Activated naive CD8-positive, alpha-beta T cell treated with anti-CD3 and anti-CD28 coated beads, Interleukin-2, amount 50 U/mL, for 24 hours (primary cell): ENCODE measurements at regions not wholly inside any gene's neighbourhood (a gene's known extent, or its start where the extent isn't known, plus 50 kb on each side); places are given as distances from the start of the nearest gene placed in this dataset.

Experiments
- ATAC-seq: fragments of 150-1000 bp; cut with Tn5 transposase; one replicate; pipeline ENCODE4 v1.10.0; 2021
- DNase-seq: peaks from one replicate; pipeline ENCODE4 v3.0.0; 2021
- H3K27ac Mint-ChIP-seq: one replicate; pipeline ENCODE4 v1.8.0; 2021; ENCODE audit warnings: mild to moderate bottlenecking, mixed read lengths
- H3K27me3 Mint-ChIP-seq: one replicate; pipeline ENCODE4 v1.8.0; 2021; ENCODE audit warnings: mixed read lengths
- H3K36me3 Mint-ChIP-seq: one replicate; pipeline ENCODE4 v1.8.0; 2021; ENCODE audit warnings: low read depth, mixed read lengths
- H3K4me1 Mint-ChIP-seq: one replicate; pipeline ENCODE4 v1.8.0; 2021; ENCODE audit warnings: mixed read lengths
- H3K4me3 Mint-ChIP-seq: one replicate; pipeline ENCODE4 v1.8.0; 2021; ENCODE audit warnings: mild to moderate bottlenecking, moderate library complexity, mixed read lengths
- H3K9me3 Mint-ChIP-seq: one replicate; pipeline ENCODE4 v1.8.0; 2021; ENCODE audit warnings: mixed read lengths

DNA sequence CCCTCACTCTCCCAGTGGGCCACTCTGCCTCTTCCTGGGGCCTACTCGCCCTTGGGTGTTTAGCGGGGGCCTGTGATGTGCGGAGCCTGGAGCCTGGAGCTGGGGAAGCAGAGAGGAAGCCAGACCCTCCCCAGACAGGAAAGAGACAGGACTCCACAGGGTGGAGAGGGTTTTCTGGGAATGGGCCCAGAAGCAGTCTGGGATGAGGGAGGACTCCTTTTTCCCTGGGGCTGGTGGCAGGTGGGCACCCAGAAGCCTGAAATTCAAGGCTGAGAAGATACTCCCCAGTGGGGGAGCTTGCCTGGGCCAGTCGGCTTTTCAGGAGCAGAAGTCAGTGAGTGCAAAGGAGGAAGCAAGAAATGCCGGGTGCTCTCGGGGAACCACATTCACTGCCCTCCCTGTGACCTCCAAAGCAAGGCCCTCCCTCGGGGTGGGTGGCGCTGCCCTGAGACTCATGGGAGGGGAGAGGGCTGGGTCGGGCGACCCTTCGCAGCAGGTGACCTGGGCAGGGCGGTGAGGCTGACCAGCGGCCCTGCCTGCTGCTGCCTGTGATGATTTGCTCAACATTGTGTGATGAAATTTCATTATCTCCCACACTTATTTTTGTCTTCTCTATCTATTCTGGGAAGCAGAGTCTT lies 1377.4 kb downstream of the BRD1 start:
- ATAC-seq (no peak), DNase-seq (no peak)
- no peak overlapping the region for H3K27ac Mint-ChIP-seq
- H3K36me3 Mint-ChIP-seq, result no peaks in the 10 kb centered on the region
- no peaks in the 10 kb centered on the region for H3K9me3 Mint-ChIP-seq
- H3K4me1 Mint-ChIP-seq, result no peaks in the 10 kb centered on the region
- H3K27me3 Mint-ChIP-seq, result peaks cover 10% of the 10 kb centered on the region
- no peak overlapping the region for H3K4me3 Mint-ChIP-seq

DNA sequence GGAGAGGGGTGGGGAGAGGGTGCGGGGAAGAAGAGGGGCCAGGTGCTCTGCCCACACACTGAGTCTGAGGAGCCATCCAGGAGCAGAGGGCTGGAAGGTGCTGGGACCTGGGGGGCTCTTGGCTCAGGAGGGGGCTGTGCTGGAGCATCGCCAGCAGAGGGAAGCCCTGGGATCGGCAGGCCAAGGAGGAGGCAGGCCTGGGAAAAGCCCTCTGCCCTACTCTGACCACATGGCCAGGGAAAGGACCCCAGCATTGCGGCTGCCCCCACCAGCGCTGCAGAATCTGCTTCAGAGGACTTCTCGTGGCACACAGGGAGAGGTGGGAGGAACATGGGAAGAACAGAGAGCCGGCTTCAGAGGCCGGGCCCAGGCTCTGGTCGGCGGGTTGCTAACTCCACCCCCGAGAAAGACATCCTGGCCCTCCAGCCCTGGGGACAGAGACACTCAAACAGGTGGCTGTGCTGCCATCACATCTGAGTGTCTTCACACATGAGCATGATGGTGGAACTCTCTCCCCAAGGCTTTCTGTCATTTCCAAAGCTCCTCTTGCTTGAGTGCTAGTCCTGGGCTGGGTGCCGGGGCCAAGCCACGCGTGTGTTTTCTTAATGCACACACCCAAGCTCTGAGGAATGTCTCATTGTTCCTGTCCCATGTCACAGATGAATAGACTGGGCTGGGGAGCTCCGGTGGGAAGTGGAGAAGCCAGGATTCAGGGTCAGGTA lies 1378.0 kb downstream of the BRD1 start:
- peaks cover 12% of the 10 kb centered on the region for H3K27me3 Mint-ChIP-seq

DNA sequence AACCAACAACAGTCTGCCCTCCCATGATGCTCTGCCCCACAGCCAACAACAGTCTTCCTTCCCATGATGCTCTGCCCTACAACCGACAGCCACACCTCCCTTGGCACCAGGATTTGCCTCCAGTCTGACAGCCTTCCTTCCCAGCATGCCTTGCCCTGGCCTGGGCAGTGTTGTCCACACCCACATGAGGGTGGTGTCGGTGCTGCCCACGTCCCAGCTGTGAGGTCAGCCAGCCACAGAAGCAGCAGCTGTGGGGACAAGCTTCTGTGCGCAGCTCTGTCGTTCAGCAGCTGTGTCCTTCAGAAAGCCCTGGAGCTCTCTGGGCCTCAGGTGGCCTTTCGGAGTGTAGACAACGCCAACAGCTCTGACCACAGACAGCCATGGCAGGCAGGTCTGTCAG lies 1378.9 kb downstream of the BRD1 start:
- Mint-ChIP-seq H3K36me3 (no peaks in the 10 kb centered on the region), H3K4me3 (no peak overlapping the region), H3K9me3 (no peaks in the 10 kb centered on the region), H3K27ac (no peak overlapping the region), H3K4me1 (no peaks in the 10 kb centered on the region), H3K27me3 (peaks cover 12% of the 10 kb centered on the region)
- ATAC-seq (no peak), DNase-seq (no peak)

More for the DNA sequence above, 1378.0 kb downstream of the BRD1 start:
- Mint-ChIP-seq H3K4me3 (no peak overlapping the region), H3K4me1 (no peaks in the 10 kb centered on the region), H3K27ac (no peak overlapping the region), H3K9me3 (no peaks in the 10 kb centered on the region), H3K36me3 (no peaks in the 10 kb centered on the region)
- DNase-seq, result no peak
- ATAC-seq, result no peak

DNA sequence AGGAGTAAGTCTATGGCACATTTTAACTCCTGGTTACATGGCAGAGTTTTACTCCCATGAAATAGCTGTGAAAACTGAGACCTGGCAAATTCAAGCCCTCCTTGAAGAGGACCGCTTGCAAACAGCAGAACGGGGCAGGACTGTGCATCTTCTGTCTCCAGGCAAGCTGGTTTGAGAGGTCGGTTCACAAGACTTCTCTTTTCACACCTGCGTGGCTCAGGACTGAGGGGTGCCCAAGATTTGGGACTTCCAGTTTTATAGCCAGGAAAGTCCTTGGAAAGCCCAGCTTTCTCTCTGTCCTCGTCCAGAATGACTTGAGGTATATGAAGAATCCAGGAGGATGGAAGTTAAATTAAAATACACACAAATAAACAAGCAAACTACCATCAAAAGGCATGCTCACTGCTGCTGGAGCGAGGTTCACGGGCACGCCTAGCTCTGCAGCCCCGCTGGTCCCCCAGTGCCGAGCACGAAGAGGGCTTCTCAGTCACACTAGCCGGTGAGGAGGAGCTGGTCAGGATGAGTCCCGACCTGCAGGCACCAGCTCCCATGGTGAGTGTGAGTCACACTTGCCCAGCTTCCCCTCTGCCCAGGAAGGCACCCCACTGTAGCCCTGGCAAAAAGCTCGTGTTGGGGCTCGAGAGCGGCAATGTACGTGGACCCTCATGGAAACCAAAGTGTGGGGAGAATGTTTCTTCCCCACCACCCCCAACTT lies 1382.4 kb downstream of the BRD1 start:
- Mint-ChIP-seq H3K9me3 (no peaks in the 10 kb centered on the region), H3K27me3 (peaks cover 7% of the 10 kb centered on the region), H3K4me3 (no peak overlapping the region), H3K4me1 (no peaks in the 10 kb centered on the region), H3K27ac (no peak overlapping the region), H3K36me3 (no peaks in the 10 kb centered on the region)
- no peak for DNase-seq
- ATAC-seq, result no peak

DNA sequence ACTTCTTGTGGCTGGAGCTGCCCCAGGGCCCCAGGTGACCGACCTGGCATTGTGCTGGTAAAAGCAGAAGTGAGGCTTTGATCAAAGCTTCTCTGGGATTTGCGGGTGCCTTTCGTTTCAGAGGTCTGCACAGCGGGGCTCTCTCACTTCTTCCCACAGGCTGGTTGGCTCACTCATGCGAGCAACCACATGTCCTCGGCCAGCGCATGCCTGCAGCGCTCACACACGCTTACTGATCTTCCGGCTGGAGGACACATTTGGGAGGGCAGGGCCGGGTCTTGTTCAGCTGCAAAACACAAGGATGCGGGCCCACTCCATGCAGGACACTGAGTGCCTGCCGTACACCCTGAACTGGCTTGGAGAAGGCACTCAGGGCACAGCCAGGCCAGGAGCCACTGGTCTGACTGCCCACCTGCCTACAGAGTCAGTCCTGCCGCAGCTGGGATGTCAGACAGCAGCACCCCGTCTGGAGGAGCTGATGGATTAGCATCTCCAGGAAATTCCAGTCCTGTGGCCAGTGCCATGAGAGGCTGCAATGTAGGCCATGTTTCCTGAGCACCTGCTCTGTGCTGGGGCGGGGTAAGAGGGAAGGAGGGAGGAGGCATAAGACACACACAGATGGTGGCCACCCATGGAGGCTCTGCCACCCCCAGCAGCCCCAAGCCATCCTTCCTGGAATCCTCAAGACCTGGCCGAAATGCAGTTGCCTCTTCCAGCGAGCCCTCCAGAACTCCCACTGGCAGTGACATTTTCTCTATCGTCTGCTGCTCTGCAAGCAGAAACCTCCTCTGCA lies 1383.2 kb downstream of the BRD1 start:
- no peak for ATAC-seq
- Mint-ChIP-seq H3K9me3 (no peaks in the 10 kb centered on the region), H3K4me1 (no peaks in the 10 kb centered on the region), H3K4me3 (no peak overlapping the region), H3K27ac (no peak overlapping the region), H3K27me3 (peaks cover 2% of the 10 kb centered on the region), H3K36me3 (no peaks in the 10 kb centered on the region)
- no peak for DNase-seq

DNA sequence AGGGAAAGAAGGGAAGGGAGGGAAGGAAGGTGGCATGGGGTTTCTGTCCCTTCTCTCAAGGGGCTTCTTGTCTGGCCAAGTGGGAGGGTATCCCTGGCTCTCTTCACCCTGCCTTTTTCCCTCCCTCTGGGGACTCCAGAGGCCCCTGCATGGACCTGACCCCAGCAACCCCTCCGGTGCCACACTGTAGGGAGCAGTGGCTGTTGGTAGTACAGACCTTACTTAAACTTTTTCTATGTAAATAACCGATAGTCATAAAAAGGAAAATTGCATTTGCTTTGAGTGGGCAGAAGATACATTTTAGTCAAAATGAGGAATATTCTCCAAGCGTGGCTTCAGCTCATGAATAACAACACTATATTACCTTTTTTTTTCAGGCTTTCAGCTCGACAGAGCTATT lies 1384.0 kb downstream of the BRD1 start:
- Mint-ChIP-seq H3K4me1 (no peaks in the 10 kb centered on the region), H3K27ac (no peak overlapping the region), H3K4me3 (no peak overlapping the region), H3K36me3 (no peaks in the 10 kb centered on the region), H3K9me3 (no peaks in the 10 kb centered on the region), H3K27me3 (peaks cover 2% of the 10 kb centered on the region)
- ATAC-seq (no peak), DNase-seq (no peak)

DNA sequence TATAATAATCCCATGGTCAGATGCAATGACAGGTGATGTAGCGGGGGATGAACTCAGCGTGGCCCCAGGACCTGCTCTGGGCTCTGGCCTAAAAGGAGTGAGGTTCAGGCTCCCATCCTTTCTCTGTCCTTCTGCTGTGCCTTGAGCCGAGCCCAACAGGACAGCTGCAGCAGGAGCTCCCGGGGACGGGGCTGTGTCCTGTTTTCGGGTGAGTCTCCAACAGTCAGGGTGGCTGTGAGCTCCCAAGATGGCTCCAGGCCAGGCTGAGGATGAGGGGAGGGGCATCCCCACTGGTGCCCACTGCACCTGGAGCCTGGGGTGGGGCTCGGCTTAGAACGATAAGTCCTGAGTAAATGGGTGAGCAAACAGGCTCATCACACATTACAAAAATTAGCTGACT lies 1385.0 kb downstream of the BRD1 start:
- H3K27me3 Mint-ChIP-seq, result peaks cover 3% of the 10 kb centered on the region
- DNase-seq, result no peak
- H3K4me3 Mint-ChIP-seq, result no peak overlapping the region
- no peak overlapping the region for H3K27ac Mint-ChIP-seq
- H3K4me1 Mint-ChIP-seq, result no peaks in the 10 kb centered on the region
- H3K9me3 Mint-ChIP-seq, result no peaks in the 10 kb centered on the region
- H3K36me3 Mint-ChIP-seq, result no peaks in the 10 kb centered on the region
- ATAC-seq, result no peak

DNA sequence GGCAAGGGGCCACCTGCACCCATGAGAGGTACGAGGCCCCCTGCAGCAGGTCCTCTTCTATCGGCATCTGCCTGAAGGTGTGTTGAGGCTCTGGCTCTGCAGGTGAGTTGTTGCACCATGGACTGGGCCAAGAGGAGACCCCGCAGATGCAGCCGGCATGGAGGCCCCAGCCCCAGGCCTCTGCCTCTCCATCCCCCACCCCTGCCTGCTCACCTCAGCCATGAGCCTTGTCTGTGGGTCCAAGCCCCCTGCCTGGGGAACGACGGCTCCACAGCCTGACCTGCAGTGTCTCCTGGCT lies 1386.2 kb downstream of the BRD1 start:
- Mint-ChIP-seq H3K4me1 (no peaks in the 10 kb centered on the region), H3K27ac (no peak overlapping the region), H3K4me3 (no peak overlapping the region), H3K9me3 (no peaks in the 10 kb centered on the region), H3K27me3 (peaks cover 4% of the 10 kb centered on the region), H3K36me3 (no peaks in the 10 kb centered on the region)
- ATAC-seq (no peak), DNase-seq (no peak)

DNA sequence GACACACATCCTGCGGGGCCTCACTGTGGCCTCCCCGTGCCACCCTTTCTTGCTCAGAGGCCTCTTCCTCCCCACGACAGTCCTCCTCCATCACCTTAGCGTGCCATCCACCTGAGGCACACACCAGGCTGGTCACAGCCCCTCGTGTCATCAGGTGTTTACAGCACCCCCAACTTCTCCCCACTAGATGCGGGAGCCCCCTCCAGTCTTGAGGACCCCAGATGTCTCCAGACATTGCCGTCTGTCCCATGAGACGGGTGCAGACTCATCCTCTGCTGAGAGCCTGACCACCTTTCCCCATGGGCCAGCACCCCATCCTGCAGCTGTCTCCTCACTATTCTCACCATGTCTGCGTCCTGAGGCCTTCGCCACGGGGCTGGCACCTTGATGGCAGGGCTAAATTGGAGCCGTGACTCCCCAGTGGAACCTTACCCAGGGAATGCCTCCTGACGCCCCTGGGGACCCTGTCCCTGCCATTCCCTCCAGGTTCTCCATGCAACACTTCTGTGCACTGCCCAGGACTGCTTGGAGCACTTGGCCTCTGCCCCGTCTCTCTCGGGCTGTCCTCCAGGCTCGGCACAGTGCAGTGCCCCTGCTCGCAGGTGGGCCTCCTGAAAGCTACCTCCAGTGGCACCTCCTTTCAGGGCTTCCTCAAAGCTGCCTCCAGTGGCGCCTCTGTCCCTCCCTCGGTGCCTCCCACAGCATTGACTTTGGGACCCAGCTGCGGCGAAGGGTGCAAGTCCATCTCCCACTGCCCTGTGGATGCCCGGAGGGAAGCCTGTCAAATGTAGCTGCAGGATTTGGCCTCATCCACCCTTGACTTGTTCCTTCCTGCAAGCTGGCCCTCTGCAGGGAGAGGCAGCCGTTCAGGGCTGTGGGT lies 1386.8 kb downstream of the BRD1 start:
- no peak for ATAC-seq
- H3K4me3 Mint-ChIP-seq, result no peak overlapping the region
- peaks cover 4% of the 10 kb centered on the region for H3K27me3 Mint-ChIP-seq

DNA sequence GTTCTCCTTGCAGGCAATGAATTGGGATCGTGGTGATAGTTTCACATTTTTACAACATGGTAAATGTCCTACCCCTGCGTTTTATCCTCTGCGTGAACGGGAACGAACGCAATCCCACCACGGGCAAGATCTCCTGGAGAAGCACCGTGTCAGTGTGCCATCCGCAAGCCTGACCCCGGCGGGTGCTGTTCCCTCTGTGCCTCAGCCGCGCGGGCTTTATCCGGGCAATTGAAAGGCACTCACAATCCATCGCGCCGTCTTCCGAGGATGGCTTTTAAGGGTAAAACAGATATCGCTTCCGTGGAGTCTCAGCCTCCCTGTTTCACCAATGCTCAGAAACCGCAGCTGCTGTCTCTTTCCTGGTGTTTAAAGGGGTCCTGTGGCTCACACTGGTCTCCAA lies 1387.5 kb downstream of the BRD1 start:
- DNase-seq (no peak), ATAC-seq (no peak)
- Mint-ChIP-seq H3K27ac (no peak overlapping the region), H3K9me3 (no peaks in the 10 kb centered on the region), H3K27me3 (peaks cover 7% of the 10 kb centered on the region), H3K4me3 (no peak overlapping the region), H3K4me1 (no peaks in the 10 kb centered on the region), H3K36me3 (no peaks in the 10 kb centered on the region)

More for the DNA sequence above, 1386.8 kb downstream of the BRD1 start:
- no peaks in the 10 kb centered on the region for H3K4me1 Mint-ChIP-seq
- no peaks in the 10 kb centered on the region for H3K36me3 Mint-ChIP-seq
- no peak for DNase-seq
- H3K27ac Mint-ChIP-seq, result no peak overlapping the region
- no peaks in the 10 kb centered on the region for H3K9me3 Mint-ChIP-seq

DNA sequence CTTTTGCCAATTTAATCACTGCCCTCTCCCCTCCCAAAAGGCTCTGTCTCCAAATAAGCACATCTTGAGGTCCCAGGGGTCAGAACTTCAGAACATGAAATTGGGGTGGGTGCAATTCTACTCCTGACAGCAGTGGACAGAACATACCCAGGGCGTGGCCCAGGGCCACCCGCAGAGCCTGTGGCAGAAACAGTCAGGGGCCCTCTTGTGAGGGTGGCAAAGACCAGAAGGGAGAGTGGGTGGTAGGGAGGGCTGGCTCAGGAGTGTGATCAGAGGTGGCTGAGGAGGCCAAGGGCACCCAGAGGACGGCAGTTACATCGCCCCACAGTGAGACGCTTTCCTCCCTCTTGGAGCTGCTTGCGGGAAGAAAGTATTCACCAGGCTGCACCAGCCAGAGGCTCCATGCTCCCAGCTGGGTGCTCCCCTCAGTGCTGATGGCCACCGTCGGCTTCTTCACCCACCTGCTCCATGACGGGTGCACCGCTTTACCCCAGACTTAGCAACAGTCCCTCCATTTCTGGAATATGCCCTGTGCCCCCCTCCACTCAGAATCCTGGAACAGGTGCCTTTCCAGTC lies 1388.0 kb downstream of the BRD1 start:
- ATAC-seq (no peak), DNase-seq (no peak)
- Mint-ChIP-seq H3K27ac (no peak overlapping the region), H3K36me3 (no peaks in the 10 kb centered on the region), H3K4me3 (no peak overlapping the region), H3K27me3 (peaks cover 5% of the 10 kb centered on the region), H3K4me1 (no peaks in the 10 kb centered on the region), H3K9me3 (no peaks in the 10 kb centered on the region)

DNA sequence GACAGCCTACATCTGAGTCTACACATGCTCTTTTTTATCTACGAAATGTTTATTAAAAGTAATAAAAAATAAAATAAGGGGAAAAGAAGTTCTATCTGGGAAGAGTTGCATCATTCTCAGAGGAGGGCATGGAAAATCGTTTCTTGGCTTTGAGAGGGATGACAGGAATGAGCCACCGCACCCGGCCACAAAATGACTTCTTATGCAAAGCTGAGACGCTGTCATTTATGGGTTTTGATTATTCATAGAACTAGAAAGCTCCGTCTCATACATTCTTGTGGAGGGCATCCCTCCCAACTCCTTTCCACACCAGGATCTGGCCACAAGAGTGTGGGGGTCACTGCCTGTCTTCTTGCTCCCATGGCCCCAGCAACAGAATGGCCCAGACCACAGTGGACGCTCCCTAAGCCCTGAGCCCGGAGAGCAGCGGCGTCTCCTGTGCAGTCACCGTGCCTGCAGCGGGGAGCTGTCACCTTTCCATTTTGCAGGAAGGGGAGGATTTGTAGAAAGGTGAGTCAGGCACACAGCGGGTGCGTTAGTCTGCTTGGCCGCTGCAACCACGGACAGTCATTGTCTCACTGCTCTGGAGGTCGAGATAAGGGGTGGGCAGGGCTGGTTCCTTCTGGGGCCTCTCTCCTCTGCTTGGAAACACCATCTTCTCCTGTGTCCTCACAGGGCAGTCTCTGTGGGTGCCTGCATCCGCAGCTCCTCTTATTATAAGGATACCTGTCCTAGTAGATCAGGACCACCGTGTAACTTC lies 1388.7 kb downstream of the BRD1 start:
- DNase-seq (no peak), ATAC-seq (no peak)
- Mint-ChIP-seq H3K4me1 (no peaks in the 10 kb centered on the region), H3K27me3 (peaks cover 6% of the 10 kb centered on the region), H3K36me3 (no peaks in the 10 kb centered on the region), H3K9me3 (no peaks in the 10 kb centered on the region), H3K4me3 (no peak overlapping the region), H3K27ac (no peak overlapping the region)

DNA sequence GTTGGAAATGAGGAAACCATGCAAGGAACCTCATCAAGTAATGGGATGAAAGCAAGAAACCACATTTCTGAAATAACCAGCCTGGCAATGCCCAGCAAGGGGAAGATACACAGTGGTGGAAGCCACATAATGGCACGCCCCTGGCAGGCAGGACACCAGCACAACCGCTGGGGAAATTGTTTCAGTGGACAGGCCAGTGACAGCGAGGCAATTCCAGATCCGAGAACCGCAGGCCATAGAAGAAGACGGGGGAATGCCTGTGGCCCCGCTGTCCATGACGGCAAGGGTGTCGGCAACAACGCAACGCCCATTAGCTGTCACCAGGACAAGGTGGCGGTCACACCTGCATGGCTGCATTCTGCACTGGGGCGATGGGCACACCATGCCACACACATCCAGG lies 1389.6 kb downstream of the BRD1 start:
- H3K4me3 Mint-ChIP-seq, result no peak overlapping the region
- ATAC-seq (no peak), DNase-seq (no peak)
- no peaks in the 10 kb centered on the region for H3K9me3 Mint-ChIP-seq
- H3K4me1 Mint-ChIP-seq, result no peaks in the 10 kb centered on the region
- H3K27me3 Mint-ChIP-seq, result peaks cover 9% of the 10 kb centered on the region
- H3K27ac Mint-ChIP-seq, result no peak overlapping the region
- H3K36me3 Mint-ChIP-seq, result no peaks in the 10 kb centered on the region
